Right cardiac atrium (tissue), 5 donors: ENCODE measurements at regions not wholly inside any gene's neighbourhood (a gene's known extent, or its start where the extent isn't known, plus 50 kb on each side); places are given as distances from the start of the nearest gene placed in this dataset.
A peak's percentile ranks its signal among the peaks of the same experiment; 100 is the strongest.
"Not testable (repeated sequence)": the region's sequence is repeated elsewhere in the genome, so short reads cannot be mapped to it uniquely, and the experiment has no call there.

Experiments used
- ATAC-seq, 2 donors: fragments of 200-7000 bp; cut with Tn5 transposase; one replicate each; pipeline versions ENCODE4 v1.8.0 to v1.9.1; 2020; ENCODE audit warnings: moderate library complexity in 2 of 2, mild to moderate bottlenecking in 1 of 2
- DNase-seq, 3 donors: peaks; one replicate each; pipeline ENCODE4 v3.0.0-alpha.2; 2020
- H3K27ac ChIP-seq: one replicate; pipeline ENCODE4 v1.5.1; 2013; ENCODE audit warnings: mild to moderate bottlenecking, low read length, control low read depth, moderate library complexity
- H3K27me3 ChIP-seq: one replicate; pipeline ENCODE4 v1.6.1; 2013; ENCODE audit not compliant: control insufficient read depth, insufficient read depth
- H3K4me1 ChIP-seq: one replicate; pipeline ENCODE4 v1.6.1; 2013; ENCODE audit warnings: low read length; ENCODE audit not compliant: control insufficient read depth, insufficient read depth
- H3K4me3 ChIP-seq: one replicate; pipeline ENCODE4 v1.5.1; 2013; ENCODE audit warnings: low read length, control low read depth
- H3K9me3 ChIP-seq: one replicate; pipeline ENCODE4 v1.6.1; 2013; ENCODE audit warnings: low read length; ENCODE audit not compliant: control insufficient read depth
- WGBS: extraction: QIAGEN DNeasy Blood & Tissue Kit; methylation state at CpG from one replicate; pipeline ENCODE4 v1.1.7; 2013; 5-methylcytosine and 5-hydroxymethylcytosine counted together
- intact Hi-C, 4 donors: fragments of 100-400 bp; cut with DNase I; formaldehyde crosslinking; loops; one replicate each; pipeline versions ENCODE4 v1.11.0 to v1.14.0; 2022 to 2023
- donor health status: healthy with polysubstance abuse.
- donor health status: DM: no; HTN: yes; CAD: no.
- donor health status: DM: no; HTN: no; CAD: no.
- donor health status: DM: no; HTN: yes; CAD: no; lungs with severe emphysema.
- donor health status: DM: yes; HTN: yes; CAD: no.

- intact Hi-C loops, result no loop called here
- Histone ChIP-seq H3K4me1 (no peaks in the 10 kb centered on the region), H3K27ac (no peak overlapping the region), H3K9me3 (no peaks in the 10 kb centered on the region), H3K4me3 (no peak overlapping the region), H3K27me3 (no peaks in the 10 kb centered on the region)
- no peak for ATAC-seq
- WGBS, result 88% methylated on average over 4 of the region's 4 CpGs
- no peak for DNase-seq
These were observed 824.8 kb downstream of the METTL15 start for GRCh38 chr11:28932940-28933339.

- no peak for ATAC-seq
- Histone ChIP-seq H3K9me3 (no peaks in the 10 kb centered on the region), H3K27me3 (no peaks in the 10 kb centered on the region), H3K4me3 (no peak overlapping the region), H3K4me1 (no peaks in the 10 kb centered on the region), H3K27ac (no peak overlapping the region)
- WGBS, result 75% methylated on average over 2 of the region's 2 CpGs
- DNase-seq, result no peak
- intact Hi-C loops, result no loop called here
These were observed 815.8 kb downstream of the METTL15 start for GRCh38 chr11:28924004-28924403.

DNA sequence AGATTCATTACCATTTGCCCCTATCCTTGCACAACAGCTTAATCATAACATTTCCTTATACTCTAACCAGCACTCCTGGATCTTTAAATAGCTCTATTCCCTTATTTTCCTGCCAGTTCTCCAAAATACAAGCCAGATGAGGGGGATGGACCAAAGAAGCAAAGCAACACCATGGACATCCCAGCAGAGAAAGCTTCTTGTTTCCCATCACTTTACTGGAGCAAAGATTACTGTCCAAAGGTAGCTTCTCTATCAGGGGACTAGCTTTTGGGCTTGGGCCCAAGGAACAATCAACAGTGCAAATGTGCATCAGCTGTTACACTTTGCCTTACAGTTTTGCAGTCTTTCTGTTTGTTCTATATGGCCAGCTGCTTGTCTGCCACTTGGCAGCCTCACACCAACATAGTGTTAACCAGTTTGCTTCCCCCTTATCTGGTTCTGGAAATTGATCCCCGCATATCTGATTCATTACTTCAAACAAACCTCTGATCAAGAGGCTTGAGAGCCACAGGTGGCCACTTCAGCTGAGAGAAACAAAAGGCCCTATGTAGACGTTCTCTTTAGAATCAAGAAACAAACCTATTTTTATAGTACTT lies 814.3 kb downstream of the METTL15 start:
- 32% methylated on average over 2 of the region's 2 CpGs for WGBS
- no peaks in the 10 kb centered on the region for H3K9me3 ChIP-seq
- H3K27me3 ChIP-seq, result no peaks in the 10 kb centered on the region
- intact Hi-C loops, result no loop called here
- DNase-seq, result no peak
- ATAC-seq, result no peak
- H3K4me1 ChIP-seq, result no peaks in the 10 kb centered on the region
- H3K4me3 ChIP-seq, result no peak overlapping the region
- H3K27ac ChIP-seq, result no peak overlapping the region

DNA sequence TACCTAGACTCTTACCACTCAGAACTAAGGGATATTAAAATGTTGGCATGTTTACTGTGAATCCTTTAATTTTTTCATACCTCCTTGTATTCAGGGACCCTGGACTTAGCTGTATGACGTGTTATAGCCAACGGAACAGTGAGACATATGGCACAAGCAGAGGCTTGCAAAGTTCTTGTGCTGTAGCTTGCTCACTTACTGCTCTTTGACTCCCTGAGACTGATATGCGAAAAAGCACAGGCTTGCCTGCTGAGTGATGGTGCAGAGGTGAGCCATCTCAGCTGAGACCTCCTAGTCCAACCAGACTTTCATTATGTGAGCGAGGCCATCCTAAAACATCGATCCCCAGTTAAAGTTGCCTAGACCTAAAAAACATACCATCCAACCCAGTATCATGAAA lies 811.0 kb downstream of the METTL15 start:
- H3K27me3 ChIP-seq, result no peaks in the 10 kb centered on the region
- no peaks in the 10 kb centered on the region for H3K9me3 ChIP-seq
- no peaks in the 10 kb centered on the region for H3K4me1 ChIP-seq
- intact Hi-C loops, result no loop called here
- WGBS, result 80% methylated on average over 5 of the region's 5 CpGs
- ATAC-seq (no peak), DNase-seq (no peak)
- H3K4me3 ChIP-seq, result no peak overlapping the region
- no peak overlapping the region for H3K27ac ChIP-seq

GRCh38 chr11:28913883-28914282 lies 805.7 kb downstream of the METTL15 start:
- ATAC-seq (no peak), DNase-seq (no peak)
- Histone ChIP-seq H3K9me3 (no peaks in the 10 kb centered on the region), H3K4me3 (no peak overlapping the region), H3K27me3 (no peaks in the 10 kb centered on the region), H3K4me1 (no peaks in the 10 kb centered on the region), H3K27ac (no peak overlapping the region)
- intact Hi-C loops, result no loop called here

GRCh38 chr11:28911829-28912228 lies 803.6 kb downstream of the METTL15 start:
- Histone ChIP-seq H3K4me1 (no peaks in the 10 kb centered on the region), H3K9me3 (no peaks in the 10 kb centered on the region), H3K27me3 (no peaks in the 10 kb centered on the region), H3K27ac (no peak overlapping the region), H3K4me3 (no peak overlapping the region)
- DNase-seq (no peak), ATAC-seq (no peak)
- WGBS, result 66% methylated on average over 1 of the region's 1 CpG
- intact Hi-C loops, result no loop called here

- H3K27me3 ChIP-seq, result no peaks in the 10 kb centered on the region
- 86% methylated on average over 2 of the region's 2 CpGs for WGBS
- intact Hi-C loops, result no loop called here
These were observed 802.7 kb downstream of the METTL15 start for GRCh38 chr11:28910926-28911325.

DNA sequence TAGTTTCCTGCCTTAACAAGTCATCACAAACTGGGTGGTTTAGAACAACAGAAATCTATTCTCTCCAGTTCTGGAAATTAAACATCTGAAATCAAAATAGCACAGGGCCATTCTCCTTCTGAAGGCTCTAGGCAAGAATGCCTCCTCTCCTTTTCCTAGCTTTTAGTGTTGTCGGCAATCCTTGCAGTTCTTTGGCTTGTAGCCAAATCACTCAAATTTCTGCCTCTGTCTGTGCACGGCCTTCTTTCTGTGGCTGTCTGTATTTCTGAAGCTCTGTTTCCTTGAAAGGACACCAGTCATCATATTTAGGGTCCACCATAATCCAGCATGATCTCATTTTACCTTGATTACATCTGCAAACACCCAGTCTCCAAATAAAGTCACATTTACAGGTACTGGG lies 795.5 kb downstream of the METTL15 start:
- no peaks in the 10 kb centered on the region for H3K4me1 ChIP-seq
- 10% methylated on average over 2 of the region's 2 CpGs for WGBS
- H3K9me3 ChIP-seq, result no peaks in the 10 kb centered on the region
- no peak overlapping the region for H3K4me3 ChIP-seq
- no peaks in the 10 kb centered on the region for H3K27me3 ChIP-seq
- H3K27ac ChIP-seq, result no peak overlapping the region
- intact Hi-C loops, result no loop called here
- ATAC-seq (no peak), DNase-seq (no peak)

More at GRCh38 chr11:28910926-28911325, 802.7 kb downstream of the METTL15 start:
- H3K4me3 ChIP-seq, result no peak overlapping the region
- H3K4me1 ChIP-seq, result no peaks in the 10 kb centered on the region
- no peak overlapping the region for H3K27ac ChIP-seq
- no peaks in the 10 kb centered on the region for H3K9me3 ChIP-seq
- ATAC-seq (no peak), DNase-seq (no peak)

DNA sequence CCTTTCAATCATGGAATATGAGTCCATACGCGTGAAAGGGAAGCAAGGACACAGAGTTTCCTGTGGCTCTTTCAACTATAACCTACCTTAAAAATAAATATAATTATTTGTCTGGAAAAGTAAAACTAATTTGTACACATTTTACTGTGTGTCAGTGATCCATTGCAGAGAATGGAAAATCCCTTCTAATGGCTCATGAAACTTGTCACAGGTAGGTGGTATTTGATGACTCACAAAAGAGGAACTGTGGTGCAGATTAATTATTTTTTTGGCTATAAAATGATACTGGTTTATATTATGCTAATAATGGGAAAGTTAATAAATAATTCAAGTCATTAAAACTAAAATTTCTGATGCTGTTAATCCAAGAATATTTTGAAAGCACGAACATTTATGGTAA lies 792.2 kb downstream of the METTL15 start:
- H3K27me3 ChIP-seq, result no peaks in the 10 kb centered on the region
- no peaks in the 10 kb centered on the region for H3K9me3 ChIP-seq
- no peak for ATAC-seq
- H3K4me3 ChIP-seq, result no peak overlapping the region
- intact Hi-C loops, result no loop called here
- WGBS, result 61% methylated on average over 3 of the region's 3 CpGs
- no peak overlapping the region for H3K27ac ChIP-seq
- H3K4me1 ChIP-seq, result no peaks in the 10 kb centered on the region
- no peak for DNase-seq

- no peaks in the 10 kb centered on the region for H3K9me3 ChIP-seq
- DNase-seq, result no peak
- ATAC-seq, result no peak
- H3K27ac ChIP-seq, result no peak overlapping the region
- intact Hi-C loops, result no loop called here
- H3K4me1 ChIP-seq, result no peaks in the 10 kb centered on the region
- H3K27me3 ChIP-seq, result no peaks in the 10 kb centered on the region
- no peak overlapping the region for H3K4me3 ChIP-seq
These were observed 791.5 kb downstream of the METTL15 start for GRCh38 chr11:28899706-28900105.

- H3K9me3 ChIP-seq, ATAC-seq, intact Hi-C loops, H3K27ac ChIP-seq, H3K4me3 ChIP-seq, H3K4me1 ChIP-seq, H3K27me3 ChIP-seq: not testable (repeated sequence)
- WGBS, result 94% methylated on average over 26 of the region's 26 CpGs
- peak in 2 of 3 donors; percentile 10 to 33 for DNase-seq
These were observed 782.4 kb downstream of the METTL15 start for GRCh38 chr11:28890601-28891040.

- no peaks in the 10 kb centered on the region for H3K27me3 ChIP-seq
- 30% methylated on average over 1 of the region's 1 CpG for WGBS
These were observed 779.5 kb downstream of the METTL15 start for GRCh38 chr11:28887681-28888080.

More at GRCh38 chr11:28887681-28888080, 779.5 kb downstream of the METTL15 start:
- no peak for DNase-seq
- Histone ChIP-seq H3K27ac (no peak overlapping the region), H3K9me3 (no peaks in the 10 kb centered on the region), H3K4me1 (no peaks in the 10 kb centered on the region), H3K4me3 (no peak overlapping the region)
- ATAC-seq, result no peak
- intact Hi-C loops, result no loop called here
